ENCODE measurements at regions not wholly inside any gene's neighbourhood (a gene's known extent, or its start where the extent isn't known, plus 50 kb on each side); places are given as distances from the start of the nearest gene placed in this dataset.
"Not testable (repeated sequence)": the region's sequence is repeated elsewhere in the genome, so short reads cannot be mapped to it uniquely, and the experiment has no call there.

GRCh38 chr11:90500922-90501568, 278.2 kb upstream of the CHORDC1 start:
- in situ Hi-C loops (cut with HindIII; ENCODE audit: low pct_unique_long_range_greater_than_20kb, low sequenced_read_pairs), result no loop called here
- no peak for DNase-seq (ENCODE audit: low read depth, low spot score)

- peak; percentile 3 for DNase-seq (ENCODE audit: low read depth, low spot score)
- in situ Hi-C loops (cut with HindIII; ENCODE audit: low pct_unique_long_range_greater_than_20kb, low sequenced_read_pairs), result no loop called here
These were observed 273.9 kb upstream of the CHORDC1 start for GRCh38 chr11:90496722-90497121.

GRCh38 chr11:90493379-90493778, 270.5 kb upstream of the CHORDC1 start:
- no peak for DNase-seq (ENCODE audit: low read depth, low spot score)
- in situ Hi-C loops (cut with HindIII; ENCODE audit: low pct_unique_long_range_greater_than_20kb, low sequenced_read_pairs), result no loop called here

GRCh38 chr11:90491466-90491865, 268.6 kb upstream of the CHORDC1 start:
- peak; percentile 80 for DNase-seq (ENCODE audit: low read depth, low spot score)
- in situ Hi-C loops (cut with HindIII; ENCODE audit: low pct_unique_long_range_greater_than_20kb, low sequenced_read_pairs), result no loop called here

GRCh38 chr11:90476442-90477007, 253.7 kb upstream of the CHORDC1 start:
- peak; percentile 63 for DNase-seq (ENCODE audit: low read depth, low spot score)
- in situ Hi-C loops (cut with HindIII; ENCODE audit: low pct_unique_long_range_greater_than_20kb, low sequenced_read_pairs), result no loop called here

GRCh38 chr11:90468923-90469322, 246.1 kb upstream of the CHORDC1 start:
- DNase-seq (ENCODE audit: low read depth, low spot score), result no peak
- in situ Hi-C loops (cut with HindIII; ENCODE audit: low pct_unique_long_range_greater_than_20kb, low sequenced_read_pairs), result no loop called here

- in situ Hi-C loops (cut with HindIII; ENCODE audit: low pct_unique_long_range_greater_than_20kb, low sequenced_read_pairs), result no loop called here
- DNase-seq (ENCODE audit: low read depth, low spot score), result no peak
These were observed 242.7 kb upstream of the CHORDC1 start for GRCh38 chr11:90465553-90465952.

- DNase-seq (ENCODE audit: low read depth, low spot score); in situ Hi-C loops (cut with HindIII; ENCODE audit: low pct_unique_long_range_greater_than_20kb, low sequenced_read_pairs): not testable (repeated sequence)
These were observed 232.6 kb upstream of the CHORDC1 start for GRCh38 chr11:90455347-90455920.

- no peak for DNase-seq (ENCODE audit: low read depth, low spot score)
- in situ Hi-C loops (cut with HindIII; ENCODE audit: low pct_unique_long_range_greater_than_20kb, low sequenced_read_pairs), result no loop called here
These were observed 230.7 kb upstream of the CHORDC1 start for GRCh38 chr11:90453525-90453924.

GRCh38 chr11:90449606-90450005, 226.8 kb upstream of the CHORDC1 start:
- in situ Hi-C loops (cut with HindIII; ENCODE audit: low pct_unique_long_range_greater_than_20kb, low sequenced_read_pairs), result no loop called here
- no peak for DNase-seq (ENCODE audit: low read depth, low spot score)

- DNase-seq (ENCODE audit: low read depth, low spot score), result no peak
- in situ Hi-C loops (cut with HindIII; ENCODE audit: low pct_unique_long_range_greater_than_20kb, low sequenced_read_pairs), result no loop called here
These were observed 225.4 kb upstream of the CHORDC1 start for GRCh38 chr11:90448256-90448655.

- in situ Hi-C loops (cut with HindIII; ENCODE audit: low pct_unique_long_range_greater_than_20kb, low sequenced_read_pairs), result no loop called here
- no peak for DNase-seq (ENCODE audit: low read depth, low spot score)
These were observed 224.8 kb upstream of the CHORDC1 start for GRCh38 chr11:90447618-90448017.

GRCh38 chr11:90446207-90446606, 223.4 kb upstream of the CHORDC1 start:
- no peak for DNase-seq (ENCODE audit: low read depth, low spot score)
- in situ Hi-C loops (cut with HindIII; ENCODE audit: low pct_unique_long_range_greater_than_20kb, low sequenced_read_pairs), result no loop called here

GRCh38 chr11:90438069-90438468, 215.2 kb upstream of the CHORDC1 start:
- no peak for DNase-seq (ENCODE audit: low read depth, low spot score)
- in situ Hi-C loops (cut with HindIII; ENCODE audit: low pct_unique_long_range_greater_than_20kb, low sequenced_read_pairs), result no loop called here

- in situ Hi-C loops (cut with HindIII; ENCODE audit: low pct_unique_long_range_greater_than_20kb, low sequenced_read_pairs), result no loop called here
- peak; percentile 73 for DNase-seq (ENCODE audit: low read depth, low spot score)
These were observed 212.0 kb upstream of the CHORDC1 start for GRCh38 chr11:90434858-90435257.

- DNase-seq (ENCODE audit: low read depth, low spot score), result no peak
- in situ Hi-C loops (cut with HindIII; ENCODE audit: low pct_unique_long_range_greater_than_20kb, low sequenced_read_pairs), result no loop called here
These were observed 206.0 kb upstream of the CHORDC1 start for GRCh38 chr11:90428836-90429235.

- no peak for DNase-seq (ENCODE audit: low read depth, low spot score)
- in situ Hi-C loops (cut with HindIII; ENCODE audit: low pct_unique_long_range_greater_than_20kb, low sequenced_read_pairs), result no loop called here
These were observed 203.6 kb upstream of the CHORDC1 start for GRCh38 chr11:90426442-90426841.

- DNase-seq (ENCODE audit: low read depth, low spot score), result no peak
- in situ Hi-C loops (cut with HindIII; ENCODE audit: low pct_unique_long_range_greater_than_20kb, low sequenced_read_pairs), result no loop called here
These were observed 200.5 kb upstream of the CHORDC1 start for GRCh38 chr11:90423378-90423777.

GRCh38 chr11:90422787-90423186, 199.9 kb upstream of the CHORDC1 start:
- in situ Hi-C loops (cut with HindIII; ENCODE audit: low pct_unique_long_range_greater_than_20kb, low sequenced_read_pairs); DNase-seq (ENCODE audit: low read depth, low spot score): not testable (repeated sequence)
